CD14-positive monocyte (primary cell): ENCODE measurements at regions not wholly inside any gene's neighbourhood (a gene's known extent, or its start where the extent isn't known, plus 50 kb on each side); places are given as distances from the start of the nearest gene placed in this dataset.

ENCODE experiments used
- DNase-seq, 3 donors: peaks; one replicate each; pipeline ENCODE4 v3.0.0-alpha.2; 2011 to 2022
- H2AFZ ChIP-seq: 2 replicates; pipeline ENCODE4 v1.6.0; 2012; ENCODE audit warnings: mild to moderate bottlenecking, low read depth, low read length, inconsistent platforms; ENCODE audit not compliant: insufficient read depth, poor library complexity, severe bottlenecking
- H3K27ac ChIP-seq, 2 donors: 1 replicate in 1 of 2; 2 replicates in 1 of 2; pipeline ENCODE4 v1.5.1; 2012 to 2013; ENCODE audit warnings: low read length in 2 of 2, control low read depth in 1 of 2, inconsistent platforms in 1 of 2, low read depth in 1 of 2, mild to moderate bottlenecking in 1 of 2
- H3K27me3 ChIP-seq, 2 donors: one replicate each; pipeline versions ENCODE4 v1.6.0 to v1.6.1; 2011 to 2013; ENCODE audit warnings: low read length in 2 of 2; ENCODE audit not compliant: control insufficient read depth in 2 of 2, insufficient read depth in 2 of 2
- H3K36me3 ChIP-seq, 2 donors: replicated peaks in 1 of 2; 1 replicate in 1 of 2; 2 replicates in 1 of 2; pipeline versions ENCODE4 v1.5.1 to v1.6.1; 2012 to 2013; ENCODE audit warnings: low read length in 2 of 2, control low read depth in 1 of 2, inconsistent platforms in 1 of 2, mild to moderate bottlenecking in 1 of 2; ENCODE audit not compliant: insufficient read depth in 2 of 2, control insufficient read depth in 1 of 2
- H3K4me1 ChIP-seq, 2 donors: 1 replicate in 1 of 2; 2 replicates in 1 of 2; pipeline versions ENCODE4 v1.5.1 to v1.6.1; 2012 to 2013; ENCODE audit warnings: low read length in 2 of 2, control low read depth in 1 of 2, inconsistent platforms in 1 of 2, mild to moderate bottlenecking in 1 of 2, moderate library complexity in 1 of 2; ENCODE audit not compliant: insufficient read depth in 2 of 2, control insufficient read depth in 1 of 2
- H3K4me2 ChIP-seq: replicated peaks from 2 replicates; pipeline ENCODE3; 2012; ENCODE audit warnings: low read length, moderate library complexity, mild to moderate bottlenecking; ENCODE audit not compliant: poor library complexity, severe bottlenecking; ENCODE audit errors: extremely low read depth
- H3K4me3 ChIP-seq, 3 experiments: fragments of 200-600 bp in 1 of 3; sonication (generic) in 1 of 3; replicated peaks in 1 of 3; 1 replicate in 2 of 3; 2 replicates in 1 of 3; pipeline ENCODE4 v1.5.1; 2011 to 2013; ENCODE audit warnings: low read length in 3 of 3, mild to moderate bottlenecking in 3 of 3, control low read depth in 2 of 3, low read depth in 2 of 3, inconsistent platforms in 1 of 3, moderate library complexity in 1 of 3
- H3K79me2 ChIP-seq: 2 replicates; pipeline ENCODE4 v1.6.0; 2012; ENCODE audit warnings: mild to moderate bottlenecking, control low read depth, inconsistent platforms, low read length, moderate library complexity; ENCODE audit not compliant: insufficient read depth
- H3K9ac ChIP-seq: 2 replicates; pipeline ENCODE4 v1.6.0; 2017; ENCODE audit warnings: low read length, mild to moderate bottlenecking; ENCODE audit not compliant: insufficient read depth, poor library complexity, severe bottlenecking
- H3K9me3 ChIP-seq, 2 donors: replicated peaks in 1 of 2; 1 replicate in 1 of 2; 2 replicates in 1 of 2; pipeline versions ENCODE4 v1.5.1 to v1.6.1; 2012 to 2013; ENCODE audit warnings: low read length in 2 of 2, control low read depth in 1 of 2; ENCODE audit not compliant: control insufficient read depth in 1 of 2, insufficient read depth in 1 of 2
- H4K20me1 ChIP-seq: 2 replicates; pipeline ENCODE4 v1.6.0; 2012; ENCODE audit warnings: mild to moderate bottlenecking, low read length, control low read depth, moderate library complexity; ENCODE audit not compliant: insufficient read depth
- H3K27ac Mint-ChIP-seq, 7 donors: one replicate each; pipeline ENCODE4 v1.8.0; 2020; ENCODE audit warnings: mild to moderate bottlenecking in 7 of 7, mixed read lengths in 7 of 7, moderate library complexity in 6 of 7, inconsistent platforms in 2 of 7
- H3K27me3 Mint-ChIP-seq, 3 donors: one replicate each; pipeline ENCODE4 v1.8.0; 2021 to 2022; ENCODE audit warnings: low read depth in 3 of 3, mild to moderate bottlenecking in 3 of 3, mixed read lengths in 3 of 3, moderate library complexity in 3 of 3, inconsistent platforms in 1 of 3
- H3K36me3 Mint-ChIP-seq, 2 donors: one replicate each; pipeline ENCODE4 v1.8.0; 2020; ENCODE audit warnings: mixed read lengths in 2 of 2, inconsistent platforms in 1 of 2, mild to moderate bottlenecking in 1 of 2
- H3K4me1 Mint-ChIP-seq: one replicate; pipeline ENCODE4 v1.8.0; 2020; ENCODE audit warnings: mild to moderate bottlenecking, mixed read lengths
- H3K4me3 Mint-ChIP-seq, 2 donors: one replicate each; pipeline ENCODE4 v1.8.0; 2020; ENCODE audit warnings: mild to moderate bottlenecking in 2 of 2, mixed read lengths in 2 of 2, moderate library complexity in 1 of 2
- H3K9me3 Mint-ChIP-seq, 7 donors: one replicate each; pipeline ENCODE4 v1.8.0; 2020 to 2022; ENCODE audit warnings: mixed read lengths in 7 of 7, mild to moderate bottlenecking in 6 of 7, moderate library complexity in 6 of 7, inconsistent platforms in 2 of 7
- WGBS: methylation state at CpG from one replicate; pipeline ENCODE4 v1.1.5; 2013; ENCODE audit warnings: missing lambda C conversion rate; ENCODE audit not compliant: insufficient coverage; 5-methylcytosine and 5-hydroxymethylcytosine counted together
- intact Hi-C, 2 donors: fragments of 100-400 bp; cut with micrococcal nuclease; formaldehyde crosslinking; loops; one replicate each; pipeline versions ENCODE4 v1.15.0 to v1.15.1; 2023
- TF ChIP-seq, protein P1 (sequence below): fragments of 200-600 bp; IDR thresholded peaks from one replicate; pipeline ENCODE4 v1.8.0; 2022; ENCODE audit warnings: antibody characterized with exemption, mild to moderate bottlenecking

DNA sequence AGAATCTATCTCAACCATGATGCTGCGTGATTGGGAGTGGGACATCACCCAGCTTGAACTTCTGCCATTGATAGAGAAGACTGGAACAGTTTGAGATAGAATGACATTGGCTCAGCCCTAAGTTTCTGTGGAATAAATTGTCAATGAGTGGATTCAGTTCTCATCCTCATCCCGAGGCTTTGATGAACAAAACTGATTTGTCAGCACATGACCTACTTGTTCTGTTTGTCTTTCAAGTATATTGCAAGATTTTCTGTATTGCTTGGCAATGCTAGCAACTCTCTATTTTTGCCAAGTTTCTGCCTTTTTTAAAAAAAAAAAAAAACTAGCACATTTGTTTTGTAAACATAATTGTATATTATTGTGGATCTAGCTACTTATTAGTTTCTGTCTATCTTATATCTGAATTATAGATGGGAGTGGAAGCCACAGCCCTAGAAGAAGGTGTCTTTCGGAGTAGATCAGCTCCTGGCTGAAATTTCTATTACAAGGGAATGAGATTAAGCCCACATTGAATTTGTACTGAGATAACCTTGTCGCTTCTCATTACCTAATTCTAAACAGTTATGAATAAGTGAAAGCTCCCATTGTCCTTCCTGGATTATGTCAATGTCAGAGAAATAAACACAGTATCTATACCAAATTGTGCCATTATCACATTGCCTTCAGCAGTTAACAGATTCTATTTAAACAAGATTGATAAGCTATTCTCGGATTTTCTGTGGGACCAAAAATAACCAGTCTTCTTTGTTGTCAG, 166.1 kb downstream of the TNFSF13B start:
- no peaks in the 10 kb centered on the region for H4K20me1 ChIP-seq
- no peaks in the 10 kb centered on the region for H3K27me3 ChIP-seq
- H3K36me3 Mint-ChIP-seq = no peaks in the 10 kb centered on the region
- no peak overlapping the region for H3K9ac ChIP-seq
- no peak overlapping the region for H3K27ac ChIP-seq
- H3K4me1 Mint-ChIP-seq = no peaks in the 10 kb centered on the region
- no CpG with 5 or more reads among the region's 5 CpGs for WGBS
- peaks cover 0 to 11% (median 4%) of the 10 kb centered on the region in 7 donors for H3K9me3 Mint-ChIP-seq
- DNase-seq = no peak
- H3K79me2 ChIP-seq = no peaks in the 10 kb centered on the region
- H3K27me3 Mint-ChIP-seq = peaks cover 0 to 1% (median 0%) of the 10 kb centered on the region in 3 donors
- TF ChIP-seq, protein P1, sequence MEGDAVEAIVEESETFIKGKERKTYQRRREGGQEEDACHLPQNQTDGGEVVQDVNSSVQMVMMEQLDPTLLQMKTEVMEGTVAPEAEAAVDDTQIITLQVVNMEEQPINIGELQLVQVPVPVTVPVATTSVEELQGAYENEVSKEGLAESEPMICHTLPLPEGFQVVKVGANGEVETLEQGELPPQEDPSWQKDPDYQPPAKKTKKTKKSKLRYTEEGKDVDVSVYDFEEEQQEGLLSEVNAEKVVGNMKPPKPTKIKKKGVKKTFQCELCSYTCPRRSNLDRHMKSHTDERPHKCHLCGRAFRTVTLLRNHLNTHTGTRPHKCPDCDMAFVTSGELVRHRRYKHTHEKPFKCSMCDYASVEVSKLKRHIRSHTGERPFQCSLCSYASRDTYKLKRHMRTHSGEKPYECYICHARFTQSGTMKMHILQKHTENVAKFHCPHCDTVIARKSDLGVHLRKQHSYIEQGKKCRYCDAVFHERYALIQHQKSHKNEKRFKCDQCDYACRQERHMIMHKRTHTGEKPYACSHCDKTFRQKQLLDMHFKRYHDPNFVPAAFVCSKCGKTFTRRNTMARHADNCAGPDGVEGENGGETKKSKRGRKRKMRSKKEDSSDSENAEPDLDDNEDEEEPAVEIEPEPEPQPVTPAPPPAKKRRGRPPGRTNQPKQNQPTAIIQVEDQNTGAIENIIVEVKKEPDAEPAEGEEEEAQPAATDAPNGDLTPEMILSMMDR = no peak
- H3K9me3 ChIP-seq = peaks cover 2 to 5% of the 10 kb centered on the region in 2 donors
- H3K27ac Mint-ChIP-seq = no peak overlapping the region
- no peaks in the 10 kb centered on the region for H3K36me3 ChIP-seq
- no peak overlapping the region for H3K4me3 Mint-ChIP-seq
- H3K4me1 ChIP-seq = no peaks in the 10 kb centered on the region
- H3K4me3 ChIP-seq = no peak overlapping the region
- no peak overlapping the region for H2AFZ ChIP-seq
- no peak overlapping the region for H3K4me2 ChIP-seq
- intact Hi-C loops = no loop called here

DNA sequence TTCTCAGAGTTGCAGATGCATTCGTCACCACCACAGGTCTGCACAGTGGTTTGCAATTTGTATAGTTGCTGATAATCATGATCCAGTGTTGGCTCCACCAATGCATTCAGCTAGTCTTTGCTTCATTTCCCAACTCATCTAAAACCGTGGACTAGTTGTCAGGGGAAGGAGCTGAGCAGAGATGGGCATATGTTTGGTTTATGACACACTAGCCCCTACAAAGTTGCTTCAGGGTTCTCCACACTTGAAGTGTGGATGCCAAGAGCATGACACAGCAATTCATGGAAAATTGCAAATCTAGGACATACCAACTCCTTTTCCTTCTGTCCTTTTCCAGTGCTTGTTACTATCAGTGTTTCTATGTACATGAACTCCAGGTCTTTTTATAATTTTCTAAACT, 168.0 kb downstream of the TNFSF13B start:
- Histone ChIP-seq H3K9me3 (peaks cover 0 to 5% of the 10 kb centered on the region in 2 donors), H3K4me3 (no peak overlapping the region), H3K27me3 (no peaks in the 10 kb centered on the region), H3K9ac (no peak overlapping the region), H3K79me2 (no peaks in the 10 kb centered on the region), H3K27ac (no peak overlapping the region), H3K36me3 (no peaks in the 10 kb centered on the region), H4K20me1 (no peaks in the 10 kb centered on the region), H3K4me2 (no peak overlapping the region), H3K4me1 (no peaks in the 10 kb centered on the region), H2AFZ (no peak overlapping the region)
- Mint-ChIP-seq H3K9me3 (peaks cover 0 to 5% (median 0%) of the 10 kb centered on the region in 7 donors), H3K4me1 (no peaks in the 10 kb centered on the region), H3K4me3 (no peak overlapping the region), H3K36me3 (no peaks in the 10 kb centered on the region), H3K27ac (no peak overlapping the region), H3K27me3 (peaks cover 0 to 1% (median 0%) of the 10 kb centered on the region in 3 donors)
- no peak for DNase-seq
- WGBS = no CpG with 5 or more reads among the region's 2 CpGs
- TF ChIP-seq, protein P1 = no peak
- intact Hi-C loops = no loop called here
